ENCODE measurements at regions not wholly inside any gene's neighbourhood (a gene's known extent, or its start where the extent isn't known, plus 50 kb on each side); places are given as distances from the start of the nearest gene placed in this dataset.

- 48 to 56% methylated on average over 1 of the region's 1 CpG for WGBS, 2 donors
- TF ChIP-seq CTCF (IDR thresholded peaks at IDR 0.05), result no peak
- TF ChIP-seq POLR2A (IDR thresholded peaks at IDR 0.05), result no peak
- no peak overlapping the region for H3K4me3 ChIP-seq (ENCODE audit: low read depth, poor library complexity, severe bottlenecking)
- intact Hi-C loops (cut with DNase I; ENCODE audit: low total_unique reads), result no loop called here
- no peak for DNase-seq (ENCODE audit: low spot score in 2 of 2)
These were observed 580.3 kb upstream of the CA10 start for GRCh38 chr17:52738791-52739190.

GRCh38 chr17:52737071-52737470, 578.6 kb upstream of the CA10 start:
- intact Hi-C loops (cut with DNase I; ENCODE audit: low total_unique reads), result no loop called here
- DNase-seq (ENCODE audit: low spot score in 2 of 2), result no peak
- WGBS, 2 donors, result 55 to 68% methylated on average over 3 of the region's 3 CpGs
- H3K4me3 ChIP-seq (ENCODE audit: low read depth, poor library complexity, severe bottlenecking), result no peak overlapping the region
- no peak for TF ChIP-seq CTCF (IDR thresholded peaks at IDR 0.05)

GRCh38 chr17:52732841-52733240, 574.3 kb upstream of the CA10 start:
- H3K4me3 ChIP-seq (ENCODE audit: low read depth, poor library complexity, severe bottlenecking), result no peak overlapping the region
- intact Hi-C loops (cut with DNase I; ENCODE audit: low total_unique reads), result no loop called here
- no peak for DNase-seq (ENCODE audit: low spot score in 2 of 2)
- WGBS, 2 donors, result 61 to 67% methylated on average over 1 of the region's 1 CpG
- no peak for TF ChIP-seq CTCF (IDR thresholded peaks at IDR 0.05)
- TF ChIP-seq POLR2A (IDR thresholded peaks at IDR 0.05), result no peak

GRCh38 chr17:52724578-52724977, 566.1 kb upstream of the CA10 start:
- TF ChIP-seq POLR2A (IDR thresholded peaks at IDR 0.05), result no peak
- TF ChIP-seq CTCF (IDR thresholded peaks at IDR 0.05), result no peak

GRCh38 chr17:52721910-52722309, 563.4 kb upstream of the CA10 start:
- DNase-seq (ENCODE audit: low spot score in 2 of 2), result no peak
- TF ChIP-seq CTCF (IDR thresholded peaks at IDR 0.05), result no peak
- no peak overlapping the region for H3K4me3 ChIP-seq (ENCODE audit: low read depth, poor library complexity, severe bottlenecking)
- 50 to 52% methylated on average over 1 of the region's 1 CpG for WGBS, 2 donors
- intact Hi-C loops (cut with DNase I; ENCODE audit: low total_unique reads), result no loop called here

More at GRCh38 chr17:52724578-52724977, 566.1 kb upstream of the CA10 start:
- DNase-seq (ENCODE audit: low spot score in 2 of 2), result no peak
- intact Hi-C loops (cut with DNase I; ENCODE audit: low total_unique reads), result no loop called here
- 89 to 97% methylated on average over 3 of the region's 3 CpGs for WGBS, 2 donors
- H3K4me3 ChIP-seq (ENCODE audit: low read depth, poor library complexity, severe bottlenecking), result no peak overlapping the region

GRCh38 chr17:52710363-52710901, 551.9 kb upstream of the CA10 start:
- intact Hi-C loops (cut with DNase I; ENCODE audit: low total_unique reads), result no loop called here
- TF ChIP-seq CTCF (IDR thresholded peaks at IDR 0.05) (no peak), POLR2A (IDR thresholded peaks at IDR 0.05) (no peak)
- 6 to 33% methylated on average over 1 of the region's 1 CpG for WGBS, 2 donors
- DNase-seq (ENCODE audit: low spot score in 2 of 2), result no peak
- no peak overlapping the region for H3K4me3 ChIP-seq (ENCODE audit: low read depth, poor library complexity, severe bottlenecking)
